UCSD-AML1 (cell line): ENCODE measurements at regions not wholly inside any gene's neighbourhood (a gene's known extent, or its start where the extent isn't known, plus 50 kb on each side); places are given as distances from the start of the nearest gene placed in this dataset.

Experiments used
- DNase-seq: peaks from one replicate; lab custom pipeline; 2025; ENCODE audit not compliant: unreplicated experiment; lab: John Stamatoyannopoulos, UW

DNA sequence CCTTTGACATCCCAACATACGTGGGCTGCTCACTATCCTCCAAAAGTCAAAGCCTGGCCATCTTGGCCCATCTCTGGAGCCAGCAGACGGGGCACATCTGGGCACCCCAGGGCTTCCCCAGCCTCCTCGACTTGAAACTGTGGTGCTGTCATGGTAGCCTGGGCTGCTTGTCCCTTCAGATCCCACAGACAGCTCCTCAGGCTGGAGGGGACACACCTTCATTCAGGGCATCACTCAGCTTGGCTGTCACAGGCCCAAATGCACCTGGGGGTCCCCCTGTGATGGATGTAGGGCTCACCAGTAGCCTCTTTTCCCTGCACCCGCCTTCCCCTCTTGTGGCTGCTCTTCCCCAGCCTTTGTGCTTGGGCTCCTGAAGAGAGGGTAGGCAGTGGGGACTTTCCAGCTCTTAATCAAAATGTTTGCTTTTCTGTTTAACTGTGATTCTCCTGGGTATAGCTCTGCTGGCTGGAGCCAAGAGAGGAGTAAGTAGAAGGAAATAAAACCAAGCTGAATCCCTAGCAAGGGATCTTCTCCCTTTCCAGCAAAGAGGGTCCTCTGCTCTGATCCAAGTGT lies 92.3 kb downstream of the GYPC start:
- DNase-seq = no peak

DNA sequence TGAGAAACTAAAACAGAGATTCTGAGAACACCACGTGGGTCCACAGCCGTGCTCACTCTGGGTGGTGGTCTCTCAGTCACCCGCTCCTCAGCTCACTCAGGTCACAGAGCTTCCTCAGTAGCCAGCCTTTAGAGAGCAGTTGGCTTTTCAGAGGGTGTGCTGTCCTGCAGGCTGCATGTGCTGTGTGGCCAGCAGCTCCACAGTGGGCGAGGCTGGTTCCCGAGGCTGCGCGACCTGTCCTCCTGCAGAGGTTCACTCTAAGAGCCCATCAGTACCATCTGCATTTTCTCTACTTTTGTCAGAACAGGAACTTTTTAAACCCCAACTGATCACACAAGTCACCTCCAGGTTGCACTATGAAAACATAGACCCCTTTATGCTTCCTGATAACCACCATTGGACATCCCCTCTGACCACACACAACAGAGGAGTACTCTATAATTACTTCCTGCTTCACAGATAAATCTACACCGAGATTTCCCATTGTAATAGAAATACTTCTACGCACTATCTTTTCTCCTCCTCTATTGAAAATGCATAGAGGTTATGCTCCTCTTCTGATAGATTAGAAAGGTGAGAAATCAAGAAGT lies 93.1 kb downstream of the GYPC start:
- DNase-seq = no peak

DNA sequence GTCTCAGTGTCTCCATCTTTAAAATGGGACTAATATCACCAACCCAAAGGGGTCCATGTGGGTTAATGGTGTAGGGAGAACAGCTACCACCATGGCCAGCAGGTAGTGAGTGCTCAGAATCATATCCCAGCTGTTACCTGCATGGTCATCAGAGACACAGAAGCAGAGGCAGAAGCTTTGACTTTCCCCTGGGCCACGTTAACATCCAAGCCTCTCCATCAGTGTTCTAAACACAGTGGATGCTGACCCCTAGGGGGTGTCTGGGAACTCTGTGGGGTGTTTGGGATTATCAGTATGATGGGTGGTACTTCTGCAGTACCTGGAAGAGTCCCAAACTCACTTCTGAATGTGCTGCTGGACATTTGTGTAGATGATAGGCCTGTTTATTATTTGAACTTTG lies 93.6 kb downstream of the GYPC start:
- no peak for DNase-seq

DNA sequence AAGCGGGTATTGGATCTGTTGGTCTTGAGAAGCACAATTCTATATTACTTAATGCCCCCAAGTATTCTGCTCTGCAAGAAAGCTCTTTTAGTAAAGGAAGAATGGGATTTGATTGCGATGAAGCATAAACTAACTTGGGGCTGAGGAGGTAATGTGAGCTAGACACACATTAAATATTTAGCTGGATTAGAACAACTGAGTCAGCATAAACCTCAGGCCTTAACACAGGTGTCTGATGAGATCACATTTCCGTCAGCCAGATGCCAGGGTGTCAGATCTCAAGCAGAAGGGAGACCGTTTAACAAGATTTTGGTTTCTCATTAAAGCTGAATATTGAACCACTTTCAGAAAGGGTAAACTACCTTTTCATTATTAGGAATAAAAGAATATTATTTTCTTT lies 94.5 kb downstream of the GYPC start:
- no peak for DNase-seq

DNA sequence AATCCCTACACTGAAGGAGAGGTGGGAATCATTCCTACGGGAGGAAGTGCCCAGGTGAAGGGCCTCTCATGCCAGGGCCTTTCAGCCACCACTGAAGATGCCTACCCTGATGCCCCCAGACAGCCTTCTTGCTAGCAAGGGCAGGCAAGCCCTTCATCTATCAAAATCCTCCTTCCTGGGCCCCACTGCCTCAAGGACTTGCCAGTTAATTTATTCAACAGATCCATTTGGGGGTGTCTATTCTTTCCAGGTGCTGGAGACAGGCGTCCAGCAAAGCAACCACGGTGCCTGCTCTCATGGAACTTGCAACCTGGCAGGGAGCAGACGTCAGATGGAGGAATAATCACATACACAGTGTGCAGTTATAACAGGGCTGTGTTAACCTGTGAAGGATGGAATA lies 95.5 kb downstream of the GYPC start:
- no peak for DNase-seq

DNA sequence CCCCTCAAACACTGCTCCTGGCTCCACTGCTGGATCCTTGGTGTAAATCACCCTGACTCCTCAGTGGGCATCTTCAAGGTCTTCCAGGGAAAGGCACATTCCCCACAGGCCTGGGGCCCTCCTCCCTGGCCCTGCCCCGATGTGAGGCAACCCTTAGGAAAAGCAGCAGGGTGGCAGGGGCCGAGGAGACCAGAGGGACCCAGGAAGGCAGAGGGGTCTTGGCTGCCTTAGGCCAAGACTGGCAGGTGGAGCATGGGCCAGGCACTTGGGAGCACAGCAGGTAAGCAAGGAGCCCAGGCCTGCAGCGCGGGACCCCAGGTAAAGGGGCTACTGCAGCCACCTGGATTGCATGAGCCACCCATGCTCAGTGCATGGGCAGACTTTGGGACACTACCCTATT lies 96.9 kb downstream of the GYPC start:
- no peak for DNase-seq

DNA sequence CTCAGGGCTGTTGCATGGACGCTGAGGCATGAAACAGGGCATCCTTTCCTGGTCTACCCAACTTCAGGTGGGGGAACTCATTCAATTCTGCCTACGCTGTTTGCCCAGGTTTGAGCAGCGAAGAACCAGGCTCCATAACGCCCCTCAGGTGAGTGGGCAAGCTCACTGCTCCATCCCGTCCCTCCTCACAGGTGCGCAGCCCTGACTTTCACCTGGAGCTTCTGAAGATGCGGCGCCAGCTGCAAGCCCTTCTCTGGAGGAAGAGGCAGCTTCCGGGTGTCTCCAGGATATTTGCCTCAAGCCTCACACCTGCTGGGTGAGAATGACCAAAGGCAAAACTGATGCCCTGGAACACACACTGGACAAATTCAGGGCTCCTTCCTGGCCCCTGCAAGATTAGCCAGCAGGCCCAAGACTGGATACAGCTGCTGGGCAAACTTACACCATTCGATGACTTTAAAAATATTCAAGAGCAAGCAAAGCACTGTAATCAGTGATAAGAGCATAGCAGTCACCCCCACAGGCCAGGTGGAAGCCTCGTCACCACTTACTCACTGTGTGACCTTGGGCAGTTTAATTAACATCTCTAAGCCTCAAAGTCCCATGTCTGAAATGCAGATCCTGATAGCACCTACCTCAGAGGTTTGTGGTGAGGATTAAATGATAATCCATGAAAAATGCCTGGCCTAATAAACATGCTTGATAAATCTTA lies 97.7 kb downstream of the GYPC start:
- DNase-seq = no peak

DNA sequence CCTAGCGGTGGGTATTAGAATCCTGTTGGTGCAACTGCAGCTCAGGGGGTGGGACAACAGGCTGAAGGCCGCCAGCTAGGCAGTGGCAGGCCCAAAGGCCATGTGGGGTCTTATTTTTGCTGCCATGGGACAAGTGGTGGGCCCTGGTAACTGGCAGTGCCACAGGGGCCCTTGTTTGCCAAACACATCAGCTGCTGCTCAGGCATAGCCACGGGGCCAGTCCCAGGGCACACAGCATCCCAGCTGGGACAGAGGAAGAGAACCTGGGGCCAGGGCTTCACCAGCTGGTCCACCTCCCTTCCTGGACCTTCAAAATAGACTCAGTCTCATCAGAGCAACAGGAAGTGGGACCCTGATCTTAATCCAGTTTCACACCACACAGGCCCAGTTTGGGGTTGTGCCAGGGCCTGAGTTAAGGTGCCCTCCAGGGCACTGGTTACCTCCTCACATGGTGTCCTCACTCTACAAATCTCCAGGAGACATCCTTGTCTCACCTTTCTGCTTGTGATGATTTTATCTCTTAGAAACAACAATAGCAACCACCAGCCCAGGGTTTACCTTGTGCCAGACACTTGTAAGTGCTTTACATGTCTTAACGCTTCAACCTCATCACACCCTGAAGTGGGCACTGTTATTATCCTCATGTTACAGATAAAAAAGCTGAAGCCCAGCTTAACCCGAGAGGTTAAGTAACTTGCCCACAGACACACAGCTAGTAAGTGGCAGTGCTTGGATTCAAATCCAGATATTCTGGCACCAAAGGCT lies 98.5 kb downstream of the GYPC start:
- no peak for DNase-seq

DNA sequence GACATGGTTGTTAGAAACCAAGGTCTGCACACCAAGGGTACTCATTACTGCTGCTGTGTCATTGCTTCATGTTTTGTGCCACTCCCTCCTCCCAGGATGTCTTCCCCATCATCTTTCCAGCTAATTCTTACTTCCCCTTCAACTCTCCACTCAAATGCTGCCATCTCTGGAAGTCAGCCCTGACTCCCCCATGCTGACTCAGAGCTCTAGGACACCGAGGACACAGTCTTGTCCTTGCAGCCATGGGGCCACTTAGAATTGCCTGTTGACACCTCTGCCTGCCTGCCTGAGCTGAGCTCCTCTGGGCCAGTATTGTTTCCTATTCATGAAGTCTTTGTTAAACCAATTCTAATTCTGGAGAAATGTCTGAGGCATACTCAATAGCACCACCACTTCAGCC lies 100.2 kb downstream of the GYPC start:
- no peak for DNase-seq

DNA sequence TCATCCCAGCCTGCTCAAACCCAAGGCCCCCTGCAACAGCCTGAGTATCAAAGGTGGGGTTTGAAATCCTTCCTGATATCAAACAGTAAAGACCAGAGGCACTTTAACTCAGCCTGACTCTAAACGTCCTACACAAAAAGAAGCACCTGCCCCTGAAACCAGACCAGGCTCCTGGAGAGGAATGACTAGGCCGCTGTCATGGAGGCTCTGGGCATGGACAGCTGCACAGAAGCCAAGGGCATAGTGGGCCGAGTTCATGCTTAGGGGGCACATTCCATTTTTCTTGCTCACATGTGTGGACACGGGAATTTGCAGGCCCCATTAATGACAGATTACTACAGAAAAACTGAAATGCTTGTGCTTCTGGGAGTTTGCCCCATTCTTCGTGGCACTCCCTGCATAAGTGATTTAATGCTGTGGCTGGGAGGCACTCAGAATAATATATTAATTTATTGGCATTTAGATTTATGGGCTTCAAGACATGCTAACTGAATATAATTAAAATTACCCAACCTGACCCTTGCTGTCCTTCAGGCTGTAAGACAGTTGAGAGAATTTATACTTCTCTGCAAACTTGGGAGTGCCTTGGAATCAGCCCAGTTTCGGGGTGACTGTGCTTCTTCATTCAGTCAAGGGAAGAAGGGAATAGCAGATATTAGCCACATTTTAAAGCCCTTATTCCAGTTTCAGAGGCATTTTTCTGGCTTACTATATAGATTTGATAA lies 105.5 kb downstream of the GYPC start:
- no peak for DNase-seq

DNA sequence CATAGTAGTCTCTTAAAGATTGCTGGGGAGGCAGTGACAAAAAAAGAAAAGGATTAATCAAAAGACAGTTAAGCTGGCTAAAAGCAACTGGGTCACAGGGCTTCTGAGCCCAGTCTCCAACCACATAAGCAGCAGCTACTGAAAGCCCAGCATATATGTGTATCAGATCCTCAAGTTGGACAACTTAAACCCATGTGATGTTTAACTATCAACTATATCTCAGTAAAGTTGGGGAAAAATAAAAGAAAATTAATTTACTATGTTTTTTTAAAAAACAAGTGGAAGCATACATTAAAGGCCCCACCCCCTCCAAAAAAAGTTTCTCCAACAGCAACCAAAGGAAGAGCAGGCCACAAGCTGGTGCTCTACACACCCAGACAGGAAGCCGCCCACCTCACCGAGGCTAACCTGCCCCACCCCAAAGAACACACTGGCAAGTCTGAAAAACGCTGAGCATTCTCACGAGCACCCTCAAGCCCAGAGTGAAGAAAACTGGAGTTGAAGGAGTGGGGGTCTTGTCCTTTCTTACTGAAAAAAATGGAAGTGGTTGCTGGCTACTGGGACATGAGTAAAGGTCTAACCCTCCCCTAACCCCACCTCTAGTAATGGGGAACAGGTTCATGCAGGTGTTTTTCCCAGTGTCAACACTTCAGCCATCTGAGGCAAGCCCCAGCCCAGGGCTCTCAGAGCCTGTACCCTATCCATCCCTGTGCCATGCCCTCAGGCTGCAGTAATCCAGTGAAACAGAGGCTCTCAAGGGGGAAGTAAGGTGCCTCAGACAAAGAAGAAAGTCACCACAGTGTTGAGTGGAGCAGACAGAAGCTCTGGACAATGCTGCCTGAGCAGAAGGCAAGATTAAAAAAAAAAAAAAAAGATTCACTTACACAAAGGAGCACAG lies 106.3 kb downstream of the GYPC start:
- DNase-seq = no peak

DNA sequence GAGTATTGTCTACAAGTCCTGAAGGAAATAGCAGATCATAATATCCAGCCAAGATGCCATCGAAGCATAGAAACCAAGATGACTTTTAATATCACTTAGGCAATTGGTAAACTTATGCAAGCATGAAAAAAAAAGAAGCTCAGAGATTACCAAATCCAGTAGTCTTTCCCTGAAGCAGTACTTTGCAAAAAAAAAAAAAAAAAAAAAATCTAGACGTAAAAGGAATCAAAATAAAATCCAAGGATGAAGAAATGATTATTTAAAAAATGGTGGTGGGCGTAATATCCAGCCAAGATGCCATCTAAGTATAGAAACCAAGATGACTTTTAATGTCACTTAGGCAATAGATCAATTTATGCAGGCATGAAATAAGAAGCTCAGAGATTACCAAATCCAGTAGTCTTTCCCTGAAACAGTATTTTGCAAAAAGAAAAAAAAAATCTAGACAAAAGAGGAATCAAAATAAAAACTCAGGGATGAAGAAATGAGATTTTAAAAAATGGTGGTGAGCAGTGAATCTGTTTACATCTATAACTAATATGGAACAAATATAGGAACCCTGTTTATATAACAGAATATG lies 108.8 kb downstream of the GYPC start:
- DNase-seq = no peak

DNA sequence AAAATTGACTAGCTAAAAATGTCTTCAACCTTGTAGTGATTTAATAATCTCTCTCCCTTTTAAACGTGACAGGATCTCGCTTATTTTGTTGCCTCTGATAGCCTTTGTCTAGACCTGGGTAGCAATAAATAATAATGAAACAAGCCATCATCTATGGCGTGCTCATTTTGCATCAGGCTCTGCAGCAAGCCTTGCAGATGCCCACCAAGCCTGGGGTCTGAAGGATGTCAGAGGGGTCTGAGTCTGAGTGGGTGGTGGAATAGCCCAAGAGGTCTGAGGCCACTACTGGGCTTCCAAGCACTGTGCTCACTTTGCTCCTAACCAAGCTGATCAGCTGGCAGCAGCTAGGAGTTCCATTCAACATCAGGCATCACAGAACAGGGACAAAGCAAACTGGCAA lies 109.4 kb downstream of the GYPC start:
- no peak for DNase-seq

DNA sequence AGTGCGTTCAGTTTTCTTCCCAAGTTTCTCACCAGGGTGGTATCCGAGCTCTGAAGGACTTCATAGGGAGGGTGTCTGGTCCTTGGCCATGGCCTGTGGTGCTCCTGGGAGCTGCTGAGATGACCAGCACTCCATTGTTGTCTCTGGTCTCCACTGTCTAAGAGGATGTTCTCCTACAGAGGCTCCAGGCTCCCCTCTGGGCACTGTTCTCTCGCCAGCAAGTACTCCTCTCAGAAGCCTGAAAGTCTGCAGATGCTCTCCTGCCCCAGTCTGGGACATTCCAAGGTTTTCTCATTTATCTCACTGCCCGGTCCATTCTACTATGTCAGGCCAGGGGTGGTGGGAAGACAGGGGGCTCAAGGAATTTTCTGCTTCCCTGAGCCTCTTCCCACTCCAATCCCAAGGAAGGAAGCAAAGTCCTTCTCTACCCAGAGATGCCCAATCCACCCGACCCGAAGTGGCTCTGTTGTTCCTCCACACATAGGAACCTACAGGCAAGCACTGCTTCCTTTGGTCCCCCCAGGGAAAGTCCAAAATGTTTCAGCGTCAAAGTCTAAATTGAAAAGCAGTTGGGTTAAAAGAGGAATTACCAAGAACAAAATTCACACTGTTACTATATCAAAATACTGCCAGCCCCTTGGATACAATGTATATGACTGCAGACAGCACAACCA lies 110.5 kb downstream of the GYPC start:
- DNase-seq = no peak

DNA sequence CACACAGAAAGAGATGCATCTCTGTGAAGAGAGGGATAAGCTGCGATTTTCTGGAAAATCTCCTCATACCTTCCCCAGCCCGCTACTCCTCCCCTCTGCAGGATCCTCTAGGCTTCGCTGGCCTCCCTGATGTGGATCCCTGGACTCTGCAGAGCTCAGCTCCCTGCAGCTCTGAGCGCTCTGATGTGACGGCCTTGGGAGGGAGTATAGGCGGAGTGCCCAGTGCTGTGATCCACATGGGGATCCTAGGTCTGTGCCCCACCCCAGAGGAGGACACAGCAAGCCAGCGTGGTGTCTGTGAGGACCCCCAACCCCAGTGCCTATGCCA lies 111.0 kb downstream of the GYPC start:
- DNase-seq = no peak

DNA sequence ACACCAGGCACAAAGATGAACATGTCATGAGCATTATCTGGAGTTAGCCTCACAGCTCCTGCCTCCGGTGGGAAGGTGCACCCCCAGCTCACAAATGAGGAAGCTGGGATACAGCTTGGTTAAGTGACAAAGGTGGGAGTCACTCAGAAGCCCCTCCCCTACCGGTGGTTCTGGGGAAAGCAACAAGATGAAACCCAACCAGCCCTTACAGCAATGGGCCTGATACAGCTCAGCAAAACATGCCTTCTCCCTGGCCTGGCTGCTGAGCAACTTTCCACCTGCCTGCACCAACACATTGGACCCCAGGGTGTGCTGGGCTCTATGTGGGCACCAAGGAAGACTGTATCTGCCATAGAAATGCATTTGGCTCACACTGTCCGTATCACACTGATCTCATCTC lies 113.2 kb downstream of the GYPC start:
- no peak for DNase-seq

DNA sequence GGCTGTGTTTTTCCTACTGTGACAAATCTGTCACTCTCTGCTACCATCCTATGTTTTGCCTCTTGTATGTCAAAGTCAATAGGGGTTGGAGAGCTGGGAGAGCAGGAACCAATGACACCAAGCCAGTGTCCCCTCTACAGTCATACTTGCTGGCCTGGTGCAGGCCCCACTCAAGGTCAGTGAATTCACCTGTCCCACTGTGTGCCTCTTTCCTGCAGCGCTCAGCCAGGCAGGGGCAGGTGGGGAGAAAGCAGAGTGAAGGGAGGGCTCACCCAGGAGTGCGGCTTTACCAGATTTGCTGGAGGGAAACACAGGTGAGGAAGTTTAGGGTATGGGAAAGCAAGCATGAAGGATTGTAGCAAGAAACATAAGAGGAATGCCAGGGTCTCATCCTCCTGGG lies 114.5 kb downstream of the GYPC start:
- DNase-seq = no peak

DNA sequence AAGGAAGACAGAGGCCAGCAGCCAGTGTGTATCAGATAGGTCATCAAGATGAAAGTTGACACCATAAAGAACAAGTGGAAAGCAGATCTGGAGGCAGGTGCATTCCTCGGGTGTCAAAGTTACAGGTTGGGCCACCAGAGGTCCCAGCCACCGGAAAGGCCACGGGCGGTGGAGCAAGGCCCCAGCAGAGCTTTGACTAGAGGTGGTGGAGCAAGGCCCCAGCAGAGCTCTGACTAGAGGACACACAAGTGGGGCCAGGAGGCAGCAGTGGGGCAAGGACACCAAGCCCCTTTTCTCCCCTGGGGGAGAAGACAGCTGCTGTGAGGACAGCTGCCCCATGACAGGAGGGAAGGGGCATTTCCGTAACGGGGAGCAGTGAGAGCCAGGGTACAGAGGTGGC lies 115.1 kb downstream of the GYPC start:
- DNase-seq = no peak

DNA sequence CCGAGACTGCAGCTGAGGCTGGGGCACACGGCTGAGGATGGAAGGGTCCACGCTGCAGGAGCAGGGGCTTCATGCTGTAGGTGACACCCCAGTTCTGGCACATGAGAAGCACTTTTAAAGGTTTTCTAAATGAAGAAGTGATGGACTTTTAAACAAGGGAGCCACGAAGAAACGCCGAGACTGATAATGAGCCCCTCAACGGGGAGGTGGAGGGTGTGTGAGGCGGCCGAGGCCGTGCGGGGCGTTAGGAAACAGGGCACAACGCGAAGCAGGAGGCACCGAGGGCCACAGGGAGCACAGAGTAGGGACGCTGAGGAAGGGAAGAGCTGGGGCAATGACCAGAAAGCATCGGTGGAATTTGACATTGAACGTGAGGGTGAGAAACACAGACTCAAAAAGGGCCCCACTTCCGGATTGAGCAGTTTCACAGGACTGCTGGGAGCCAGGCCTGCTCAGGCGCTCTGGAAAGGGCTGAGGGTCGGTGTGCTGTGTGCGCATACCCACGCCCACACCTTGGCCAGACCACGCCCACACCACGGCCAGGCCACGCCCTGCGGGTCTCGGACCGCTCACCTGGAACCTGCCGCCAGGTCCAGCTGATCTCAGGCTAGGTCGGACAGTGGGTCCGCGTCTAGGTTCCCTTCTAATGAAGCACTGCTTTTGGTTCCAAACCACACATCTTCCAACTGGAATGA lies 115.7 kb downstream of the GYPC start:
- DNase-seq = no peak
